ENCODE measurements at regions not wholly inside any gene's neighbourhood (a gene's known extent, or its start where the extent isn't known, plus 50 kb on each side); places are given as distances from the start of the nearest gene placed in this dataset.

DNA sequence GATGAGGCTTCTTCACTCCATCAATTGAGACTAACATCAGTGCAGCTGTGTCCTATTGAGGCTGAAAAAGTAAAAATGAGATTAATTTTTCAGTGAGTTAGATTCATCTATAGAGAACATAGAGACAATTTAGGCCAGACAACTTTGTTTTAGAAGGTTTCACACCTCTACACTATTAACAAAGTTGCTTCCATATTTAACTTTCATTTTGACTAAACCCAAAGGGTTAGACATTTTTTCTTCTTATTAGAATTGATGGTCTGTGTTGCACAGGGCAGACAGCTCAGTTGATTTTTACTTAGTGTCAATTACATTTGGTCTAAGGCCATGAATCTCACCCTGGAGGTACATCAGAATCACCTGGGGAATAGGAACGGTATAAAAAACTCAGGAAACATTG, 130.2 kb upstream of the NXPH2 start:
- H3K9me3 Mint-ChIP-seq (ENCODE audit: unreplicated experiment): no peaks in the 10 kb centered on the region
- no peaks in the 10 kb centered on the region for H3K36me3 Mint-ChIP-seq (ENCODE audit: insufficient read depth, unreplicated experiment)
- no peak for DNase-seq (ENCODE audit: unreplicated experiment)
- ChIA-PET CTCF (interaction anchor here (0.6 kb wide), 1 partner anchor 1281 kb away, joined by 3 read pairs; no protein-coding TSS in a partner anchor), POLR2A (no interaction called here)
- TF ChIP-seq, protein P1, sequence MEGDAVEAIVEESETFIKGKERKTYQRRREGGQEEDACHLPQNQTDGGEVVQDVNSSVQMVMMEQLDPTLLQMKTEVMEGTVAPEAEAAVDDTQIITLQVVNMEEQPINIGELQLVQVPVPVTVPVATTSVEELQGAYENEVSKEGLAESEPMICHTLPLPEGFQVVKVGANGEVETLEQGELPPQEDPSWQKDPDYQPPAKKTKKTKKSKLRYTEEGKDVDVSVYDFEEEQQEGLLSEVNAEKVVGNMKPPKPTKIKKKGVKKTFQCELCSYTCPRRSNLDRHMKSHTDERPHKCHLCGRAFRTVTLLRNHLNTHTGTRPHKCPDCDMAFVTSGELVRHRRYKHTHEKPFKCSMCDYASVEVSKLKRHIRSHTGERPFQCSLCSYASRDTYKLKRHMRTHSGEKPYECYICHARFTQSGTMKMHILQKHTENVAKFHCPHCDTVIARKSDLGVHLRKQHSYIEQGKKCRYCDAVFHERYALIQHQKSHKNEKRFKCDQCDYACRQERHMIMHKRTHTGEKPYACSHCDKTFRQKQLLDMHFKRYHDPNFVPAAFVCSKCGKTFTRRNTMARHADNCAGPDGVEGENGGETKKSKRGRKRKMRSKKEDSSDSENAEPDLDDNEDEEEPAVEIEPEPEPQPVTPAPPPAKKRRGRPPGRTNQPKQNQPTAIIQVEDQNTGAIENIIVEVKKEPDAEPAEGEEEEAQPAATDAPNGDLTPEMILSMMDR (IDR thresholded peaks at IDR 0.05; ENCODE audit: unreplicated experiment): no peak
- no peaks in the 10 kb centered on the region for H3K4me1 Mint-ChIP-seq (ENCODE audit: insufficient read depth, unreplicated experiment)
- intact Hi-C loops (cut with micrococcal nuclease): no loop called here
- H3K27ac Mint-ChIP-seq (ENCODE audit: low read depth, unreplicated experiment): no peak overlapping the region
- no TSS peak for BruUV-seq (replicated peaks)
- H3K27me3 Mint-ChIP-seq (ENCODE audit: insufficient read depth, unreplicated experiment): peaks cover 82% of the 10 kb centered on the region
- no peak overlapping the region for H3K4me3 Mint-ChIP-seq (ENCODE audit: unreplicated experiment)

DNA sequence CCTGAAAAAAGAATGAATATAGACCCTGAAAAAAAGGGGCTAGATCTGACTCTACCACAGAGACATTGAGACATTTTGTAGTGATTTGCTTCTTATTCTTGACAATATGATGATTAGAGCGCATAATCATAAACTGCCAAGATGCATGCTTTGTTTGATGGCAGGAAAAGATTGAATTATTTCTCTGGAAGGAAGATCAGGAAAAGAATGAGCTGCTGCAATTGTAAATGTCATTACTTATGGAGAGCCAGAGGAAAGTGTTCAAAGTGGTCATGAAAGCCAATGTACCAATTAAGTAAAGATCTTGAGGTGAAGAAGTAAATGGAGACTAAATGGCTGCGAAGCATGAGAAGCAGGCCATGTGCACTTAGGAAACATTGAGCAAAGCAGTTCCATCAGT, 126.4 kb upstream of the NXPH2 start:
- H3K4me1 Mint-ChIP-seq (ENCODE audit: insufficient read depth, unreplicated experiment): no peaks in the 10 kb centered on the region

DNA sequence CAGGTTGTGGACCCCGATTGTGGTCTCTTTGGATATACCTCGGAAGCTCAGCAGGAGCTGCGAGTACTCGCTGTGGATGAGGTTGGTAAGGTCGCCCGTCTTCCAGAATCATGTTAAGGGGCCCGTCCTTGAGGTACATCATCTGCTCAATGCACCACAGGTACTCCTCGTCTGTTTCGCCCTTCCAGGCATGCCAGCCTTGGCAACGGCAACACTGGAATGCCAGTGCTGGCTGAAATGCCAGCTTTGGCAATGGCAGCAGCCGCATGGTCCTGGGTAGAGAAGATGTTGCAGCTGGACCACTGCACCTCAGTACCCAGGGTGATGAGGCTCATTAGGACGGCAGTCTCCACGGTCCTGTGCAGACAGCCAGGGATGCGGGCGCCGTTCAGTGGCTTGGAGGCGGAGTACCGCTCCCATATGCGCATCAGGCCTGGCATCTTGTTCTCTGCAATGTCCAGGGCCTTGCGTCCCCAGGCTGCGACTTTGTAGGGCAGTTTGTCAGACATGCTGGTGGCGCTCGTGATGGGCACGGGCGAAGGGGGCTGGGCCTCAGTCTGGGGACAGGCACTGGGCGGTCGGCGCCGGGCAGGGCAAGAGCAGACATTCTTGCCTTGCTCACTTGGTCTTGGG, 122.2 kb upstream of the NXPH2 start:
- POLR2A ChIA-PET: no interaction called here
- DNase-seq (ENCODE audit: unreplicated experiment): no peak
- BruUV-seq (replicated peaks): no TSS peak
- Mint-ChIP-seq H3K4me1 (ENCODE audit: insufficient read depth, unreplicated experiment) (no peaks in the 10 kb centered on the region), H3K27me3 (ENCODE audit: insufficient read depth, unreplicated experiment) (peaks cover 39% of the 10 kb centered on the region), H3K9me3 (ENCODE audit: unreplicated experiment) (no peaks in the 10 kb centered on the region), H3K4me3 (ENCODE audit: unreplicated experiment) (no peak overlapping the region), H3K36me3 (ENCODE audit: insufficient read depth, unreplicated experiment) (no peaks in the 10 kb centered on the region), H3K27ac (ENCODE audit: low read depth, unreplicated experiment) (no peak overlapping the region)
- TF ChIP-seq, protein P1 (IDR thresholded peaks at IDR 0.05; ENCODE audit: unreplicated experiment): no peak
- intact Hi-C loops (cut with micrococcal nuclease): no loop called here
- CTCF ChIA-PET: interaction anchor here (0.6 kb wide), 1 partner anchor 115 kb away, joined by 3 read pairs; no protein-coding TSS in a partner anchor

More for the DNA sequence above, 126.4 kb upstream of the NXPH2 start:
- no TSS peak for BruUV-seq (replicated peaks)
- TF ChIP-seq, protein P1 (IDR thresholded peaks at IDR 0.05; ENCODE audit: unreplicated experiment): no peak
- no peak for DNase-seq (ENCODE audit: unreplicated experiment)
- ChIA-PET POLR2A (no interaction called here), CTCF (no interaction called here)
- Mint-ChIP-seq H3K4me3 (ENCODE audit: unreplicated experiment) (no peak overlapping the region), H3K27ac (ENCODE audit: low read depth, unreplicated experiment) (no peak overlapping the region), H3K9me3 (ENCODE audit: unreplicated experiment) (no peaks in the 10 kb centered on the region), H3K27me3 (ENCODE audit: insufficient read depth, unreplicated experiment) (peaks cover 71% of the 10 kb centered on the region), H3K36me3 (ENCODE audit: insufficient read depth, unreplicated experiment) (no peaks in the 10 kb centered on the region)
- intact Hi-C loops (cut with micrococcal nuclease): no loop called here

DNA sequence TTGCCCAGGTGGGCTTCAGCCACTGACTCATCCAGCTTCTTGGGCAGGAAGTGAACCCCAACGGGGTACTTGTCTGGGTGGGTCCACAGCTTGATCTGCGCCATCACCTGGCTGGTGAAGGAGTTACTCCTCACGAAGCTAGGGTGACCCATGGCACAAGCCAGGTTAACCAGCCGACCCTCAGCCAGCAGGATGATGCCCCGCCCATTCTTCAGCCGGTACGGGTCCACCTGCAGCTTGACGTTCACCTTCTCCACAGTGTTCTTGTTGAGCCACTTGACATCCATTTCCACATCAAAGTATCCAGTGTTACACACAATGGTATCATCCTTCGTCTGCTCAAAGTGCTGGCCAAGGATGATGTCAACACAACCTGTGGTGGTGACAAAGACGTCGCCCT, 121.3 kb upstream of the NXPH2 start:
- no TSS peak for BruUV-seq (replicated peaks)
- TF ChIP-seq, protein P1 (IDR thresholded peaks at IDR 0.05; ENCODE audit: unreplicated experiment): no peak
- H3K4me3 Mint-ChIP-seq (ENCODE audit: unreplicated experiment): no peak overlapping the region
- ChIA-PET POLR2A (no interaction called here), CTCF (no interaction called here)
- H3K36me3 Mint-ChIP-seq (ENCODE audit: insufficient read depth, unreplicated experiment): no peaks in the 10 kb centered on the region
- peaks cover 37% of the 10 kb centered on the region for H3K27me3 Mint-ChIP-seq (ENCODE audit: insufficient read depth, unreplicated experiment)
- DNase-seq (ENCODE audit: unreplicated experiment): no peak
- no peaks in the 10 kb centered on the region for H3K4me1 Mint-ChIP-seq (ENCODE audit: insufficient read depth, unreplicated experiment)
- intact Hi-C loops (cut with micrococcal nuclease): no loop called here
- H3K9me3 Mint-ChIP-seq (ENCODE audit: unreplicated experiment): no peaks in the 10 kb centered on the region
- H3K27ac Mint-ChIP-seq (ENCODE audit: low read depth, unreplicated experiment): no peak overlapping the region

All from MCF 10A (cell line).